ENCODE measurements at regions not wholly inside any gene's neighbourhood (a gene's known extent, or its start where the extent isn't known, plus 50 kb on each side); places are given as distances from the start of the nearest gene placed in this dataset.
A peak's percentile ranks its signal among the peaks of the same experiment; 100 is the strongest.

DNA sequence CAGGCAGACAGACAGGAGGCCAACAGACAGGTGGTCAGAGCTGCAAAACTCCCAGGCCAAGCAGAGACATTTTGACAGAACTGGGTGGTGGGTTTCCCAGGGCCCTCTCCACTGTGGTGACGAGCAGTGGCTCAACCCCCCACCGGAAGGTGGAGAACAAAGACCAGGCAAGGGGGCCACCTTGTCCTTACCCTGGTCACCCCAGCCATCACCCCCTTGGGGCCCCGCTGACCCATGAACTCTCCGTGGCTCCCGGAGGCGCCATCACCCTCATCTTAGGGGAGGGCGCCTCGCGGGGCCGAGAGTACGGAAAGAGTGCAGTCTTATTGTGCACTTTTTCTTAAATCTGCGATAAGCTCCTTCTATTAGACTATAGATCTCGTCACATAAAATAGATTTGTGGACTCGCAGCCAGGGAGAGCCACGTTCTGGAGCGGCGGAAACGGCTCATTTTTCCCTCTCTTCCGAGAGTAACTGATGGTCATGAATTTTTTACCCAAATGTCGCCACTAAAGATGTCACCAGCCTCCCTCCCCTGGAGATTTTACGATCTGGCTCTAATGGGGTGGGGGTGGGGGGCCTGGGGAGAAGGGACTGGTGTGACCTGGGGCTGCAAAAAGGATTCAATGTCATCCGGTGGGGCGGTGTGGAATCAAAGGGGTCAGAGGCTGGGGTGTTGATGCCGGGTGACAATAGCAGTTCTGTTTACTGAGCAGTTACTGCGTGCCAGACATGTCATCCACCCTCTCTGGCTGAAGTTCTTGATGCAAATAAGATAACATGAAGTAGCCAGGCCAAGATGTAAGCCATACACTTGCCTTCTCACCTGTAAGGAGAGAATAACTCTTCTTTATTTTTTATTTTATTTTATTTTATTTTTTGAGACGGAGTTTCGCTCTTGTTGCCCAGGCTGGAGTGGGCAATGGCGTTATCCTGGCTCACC lies 71.1 kb upstream of the MYL10 start (continued):
- TF ChIP-seq, protein P1, sequence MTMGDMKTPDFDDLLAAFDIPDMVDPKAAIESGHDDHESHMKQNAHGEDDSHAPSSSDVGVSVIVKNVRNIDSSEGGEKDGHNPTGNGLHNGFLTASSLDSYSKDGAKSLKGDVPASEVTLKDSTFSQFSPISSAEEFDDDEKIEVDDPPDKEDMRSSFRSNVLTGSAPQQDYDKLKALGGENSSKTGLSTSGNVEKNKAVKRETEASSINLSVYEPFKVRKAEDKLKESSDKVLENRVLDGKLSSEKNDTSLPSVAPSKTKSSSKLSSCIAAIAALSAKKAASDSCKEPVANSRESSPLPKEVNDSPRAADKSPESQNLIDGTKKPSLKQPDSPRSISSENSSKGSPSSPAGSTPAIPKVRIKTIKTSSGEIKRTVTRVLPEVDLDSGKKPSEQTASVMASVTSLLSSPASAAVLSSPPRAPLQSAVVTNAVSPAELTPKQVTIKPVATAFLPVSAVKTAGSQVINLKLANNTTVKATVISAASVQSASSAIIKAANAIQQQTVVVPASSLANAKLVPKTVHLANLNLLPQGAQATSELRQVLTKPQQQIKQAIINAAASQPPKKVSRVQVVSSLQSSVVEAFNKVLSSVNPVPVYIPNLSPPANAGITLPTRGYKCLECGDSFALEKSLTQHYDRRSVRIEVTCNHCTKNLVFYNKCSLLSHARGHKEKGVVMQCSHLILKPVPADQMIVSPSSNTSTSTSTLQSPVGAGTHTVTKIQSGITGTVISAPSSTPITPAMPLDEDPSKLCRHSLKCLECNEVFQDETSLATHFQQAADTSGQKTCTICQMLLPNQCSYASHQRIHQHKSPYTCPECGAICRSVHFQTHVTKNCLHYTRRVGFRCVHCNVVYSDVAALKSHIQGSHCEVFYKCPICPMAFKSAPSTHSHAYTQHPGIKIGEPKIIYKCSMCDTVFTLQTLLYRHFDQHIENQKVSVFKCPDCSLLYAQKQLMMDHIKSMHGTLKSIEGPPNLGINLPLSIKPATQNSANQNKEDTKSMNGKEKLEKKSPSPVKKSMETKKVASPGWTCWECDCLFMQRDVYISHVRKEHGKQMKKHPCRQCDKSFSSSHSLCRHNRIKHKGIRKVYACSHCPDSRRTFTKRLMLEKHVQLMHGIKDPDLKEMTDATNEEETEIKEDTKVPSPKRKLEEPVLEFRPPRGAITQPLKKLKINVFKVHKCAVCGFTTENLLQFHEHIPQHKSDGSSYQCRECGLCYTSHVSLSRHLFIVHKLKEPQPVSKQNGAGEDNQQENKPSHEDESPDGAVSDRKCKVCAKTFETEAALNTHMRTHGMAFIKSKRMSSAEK (CRISPR knock-in tag; IDR thresholded peaks at IDR 0.05; ENCODE audit: borderline replicate concordance): no peak

DNA sequence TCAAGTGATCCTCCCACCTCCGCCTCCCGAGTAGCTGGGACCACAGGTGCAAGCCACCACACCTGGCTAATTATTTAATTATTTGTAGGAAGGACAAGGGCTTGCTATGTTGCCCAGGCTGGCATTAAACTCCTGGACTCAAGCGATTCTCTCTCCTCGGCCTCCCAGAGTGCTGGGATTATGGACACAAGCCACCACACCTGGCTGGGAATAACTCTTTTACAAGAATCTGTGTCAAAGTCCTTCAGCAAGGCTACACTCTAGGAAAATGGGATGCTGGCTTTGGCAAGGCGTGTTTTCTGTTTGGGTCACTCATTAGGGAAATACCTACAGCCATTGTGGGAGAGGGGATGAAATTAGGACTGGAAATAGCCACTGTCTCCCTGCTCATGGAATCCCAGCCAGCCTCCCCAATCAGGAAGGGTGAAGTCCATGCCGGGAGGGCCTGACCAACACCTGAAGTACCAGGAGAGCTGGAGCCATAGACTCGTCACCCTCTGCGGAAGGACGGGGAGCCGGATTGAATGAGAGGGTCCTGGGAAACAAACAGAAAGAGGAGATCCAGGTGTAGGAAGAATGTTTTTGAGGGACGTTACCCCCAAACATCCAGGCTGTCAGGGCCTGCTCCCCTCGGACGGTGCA lies 72.2 kb upstream of the MYL10 start:
- H3K9me3 Mint-ChIP-seq: no peaks in the 10 kb centered on the region
- H3K36me3 Mint-ChIP-seq: no peaks in the 10 kb centered on the region
- TF ChIP-seq, protein P2, sequence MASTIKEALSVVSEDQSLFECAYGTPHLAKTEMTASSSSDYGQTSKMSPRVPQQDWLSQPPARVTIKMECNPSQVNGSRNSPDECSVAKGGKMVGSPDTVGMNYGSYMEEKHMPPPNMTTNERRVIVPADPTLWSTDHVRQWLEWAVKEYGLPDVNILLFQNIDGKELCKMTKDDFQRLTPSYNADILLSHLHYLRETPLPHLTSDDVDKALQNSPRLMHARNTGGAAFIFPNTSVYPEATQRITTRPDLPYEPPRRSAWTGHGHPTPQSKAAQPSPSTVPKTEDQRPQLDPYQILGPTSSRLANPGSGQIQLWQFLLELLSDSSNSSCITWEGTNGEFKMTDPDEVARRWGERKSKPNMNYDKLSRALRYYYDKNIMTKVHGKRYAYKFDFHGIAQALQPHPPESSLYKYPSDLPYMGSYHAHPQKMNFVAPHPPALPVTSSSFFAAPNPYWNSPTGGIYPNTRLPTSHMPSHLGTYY (CRISPR knock-in tag; IDR thresholded peaks at IDR 0.05): no peak
- TF ChIP-seq, protein P3, sequence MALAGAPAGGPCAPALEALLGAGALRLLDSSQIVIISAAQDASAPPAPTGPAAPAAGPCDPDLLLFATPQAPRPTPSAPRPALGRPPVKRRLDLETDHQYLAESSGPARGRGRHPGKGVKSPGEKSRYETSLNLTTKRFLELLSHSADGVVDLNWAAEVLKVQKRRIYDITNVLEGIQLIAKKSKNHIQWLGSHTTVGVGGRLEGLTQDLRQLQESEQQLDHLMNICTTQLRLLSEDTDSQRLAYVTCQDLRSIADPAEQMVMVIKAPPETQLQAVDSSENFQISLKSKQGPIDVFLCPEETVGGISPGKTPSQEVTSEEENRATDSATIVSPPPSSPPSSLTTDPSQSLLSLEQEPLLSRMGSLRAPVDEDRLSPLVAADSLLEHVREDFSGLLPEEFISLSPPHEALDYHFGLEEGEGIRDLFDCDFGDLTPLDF (CRISPR knock-in tag; IDR thresholded peaks at IDR 0.05): no peak
- TF ChIP-seq, protein P4, sequence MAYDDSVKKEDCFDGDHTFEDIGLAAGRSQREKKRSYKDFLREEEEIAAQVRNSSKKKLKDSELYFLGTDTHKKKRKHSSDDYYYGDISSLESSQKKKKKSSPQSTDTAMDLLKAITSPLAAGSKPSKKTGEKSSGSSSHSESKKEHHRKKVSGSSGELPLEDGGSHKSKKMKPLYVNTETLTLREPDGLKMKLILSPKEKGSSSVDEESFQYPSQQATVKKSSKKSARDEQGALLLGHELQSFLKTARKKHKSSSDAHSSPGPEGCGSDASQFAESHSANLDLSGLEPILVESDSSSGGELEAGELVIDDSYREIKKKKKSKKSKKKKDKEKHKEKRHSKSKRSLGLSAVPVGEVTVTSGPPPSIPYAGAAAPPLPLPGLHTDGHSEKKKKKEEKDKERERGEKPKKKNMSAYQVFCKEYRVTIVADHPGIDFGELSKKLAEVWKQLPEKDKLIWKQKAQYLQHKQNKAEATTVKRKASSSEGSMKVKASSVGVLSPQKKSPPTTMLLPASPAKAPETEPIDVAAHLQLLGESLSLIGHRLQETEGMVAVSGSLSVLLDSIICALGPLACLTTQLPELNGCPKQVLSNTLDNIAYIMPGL (CRISPR knock-in tag; IDR thresholded peaks at IDR 0.05): no peak
- TF ChIP-seq TEAD4 (CRISPR knock-in tag; IDR thresholded peaks at IDR 0.05) (no peak), FOXP1 (CRISPR knock-in tag; IDR thresholded peaks at IDR 0.05; ENCODE audit: borderline replicate concordance) (no peak)
- TF ChIP-seq, protein P5, sequence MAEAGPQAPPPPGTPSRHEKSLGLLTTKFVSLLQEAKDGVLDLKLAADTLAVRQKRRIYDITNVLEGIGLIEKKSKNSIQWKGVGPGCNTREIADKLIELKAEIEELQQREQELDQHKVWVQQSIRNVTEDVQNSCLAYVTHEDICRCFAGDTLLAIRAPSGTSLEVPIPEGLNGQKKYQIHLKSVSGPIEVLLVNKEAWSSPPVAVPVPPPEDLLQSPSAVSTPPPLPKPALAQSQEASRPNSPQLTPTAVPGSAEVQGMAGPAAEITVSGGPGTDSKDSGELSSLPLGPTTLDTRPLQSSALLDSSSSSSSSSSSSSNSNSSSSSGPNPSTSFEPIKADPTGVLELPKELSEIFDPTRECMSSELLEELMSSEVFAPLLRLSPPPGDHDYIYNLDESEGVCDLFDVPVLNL (CRISPR knock-in tag; IDR thresholded peaks at IDR 0.05; ENCODE audit: borderline replicate concordance, low read depth): no peak
- ChIA-PET POLR2A (interaction anchor here (0.7 kb wide), 1 partner anchor 27 kb away, joined by 4 read pairs; no protein-coding TSS in a partner anchor), CTCF (interaction anchor here (1.2 to 2.2 kb wide), 2 partner anchors 33 to 43 kb away, joined by 3 to 7 read pairs; no protein-coding TSS in a partner anchor)
- no peak overlapping the region for H3K4me3 Mint-ChIP-seq
- H3K27ac Mint-ChIP-seq: peak overlapping the region; percentile 60; the same call in 1 of the 2 replicates
- H3K27me3 Mint-ChIP-seq (ENCODE audit: low read depth): no peaks in the 10 kb centered on the region
- DNase-seq (ENCODE audit: low spot score): no peak
- peaks cover 3% of the 10 kb centered on the region for H3K4me1 Mint-ChIP-seq
- ATAC-seq: no peak

DNA sequence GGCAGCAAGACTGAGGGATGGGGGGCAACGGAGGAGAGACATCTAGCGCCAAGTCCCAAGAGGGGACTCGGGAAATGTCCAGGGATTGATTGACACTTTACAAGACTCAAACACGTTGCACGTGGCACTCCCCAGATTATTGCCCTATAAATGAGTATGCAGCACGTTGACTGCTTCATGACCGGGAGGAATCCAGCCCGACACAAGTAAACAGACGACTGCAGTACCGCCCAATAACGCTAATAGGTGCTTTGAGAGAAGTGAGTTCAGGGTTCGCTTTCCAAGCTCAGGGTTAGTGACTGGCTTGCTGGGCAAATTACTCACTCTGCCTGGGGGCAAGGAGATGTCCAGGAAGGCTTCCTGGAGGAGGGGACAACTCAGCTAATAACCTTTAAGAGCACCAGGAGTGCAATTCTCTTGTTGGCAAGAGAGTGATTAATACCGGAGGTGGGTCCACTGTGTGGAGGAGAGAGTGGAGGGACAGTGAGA lies 73.3 kb upstream of the MYL10 start:
- no peaks in the 10 kb centered on the region for H3K9me3 Mint-ChIP-seq
- no peak for DNase-seq (ENCODE audit: low spot score)
- peak; percentile 83 for ATAC-seq
- no peaks in the 10 kb centered on the region for H3K27me3 Mint-ChIP-seq (ENCODE audit: low read depth)
- no peak overlapping the region for H3K4me3 Mint-ChIP-seq
- H3K27ac Mint-ChIP-seq: peak overlapping the region; percentile 67
- no peaks in the 10 kb centered on the region for H3K36me3 Mint-ChIP-seq
- H3K4me1 Mint-ChIP-seq: peaks cover 6% of the 10 kb centered on the region
- ChIA-PET CTCF (interaction anchor here (0.6 to 2.2 kb wide), 11 partner anchors 14 to 546 kb away, joined by 3 to 12 read pairs (median 4); partner anchors contain the start of gene CUX1), POLR2A (no interaction called here)
- TF ChIP-seq ETV6 (CRISPR knock-in tag; IDR thresholded peaks at IDR 0.05) (no peak), EMX1 (CRISPR knock-in tag; IDR thresholded peaks at IDR 0.05) (no peak), KAT7 (CRISPR knock-in tag; IDR thresholded peaks at IDR 0.05; ENCODE audit: borderline replicate concordance) (no peak), SMAD4 (CRISPR knock-in tag; IDR thresholded peaks at IDR 0.05) (no peak), GRHL2 (CRISPR knock-in tag; IDR thresholded peaks at IDR 0.05; ENCODE audit: insufficient replicate concordance, severe bottlenecking) (no peak), HMGA2 (CRISPR knock-in tag; IDR thresholded peaks at IDR 0.05) (no peak), SP1 (CRISPR knock-in tag; conservative IDR thresholded peaks at IDR 0.05) (no peak), ZNF416 (CRISPR knock-in tag; IDR thresholded peaks at IDR 0.05) (no peak)
- TF ChIP-seq, protein P2 (CRISPR knock-in tag; IDR thresholded peaks at IDR 0.05): no peak
- TF ChIP-seq, protein P6, sequence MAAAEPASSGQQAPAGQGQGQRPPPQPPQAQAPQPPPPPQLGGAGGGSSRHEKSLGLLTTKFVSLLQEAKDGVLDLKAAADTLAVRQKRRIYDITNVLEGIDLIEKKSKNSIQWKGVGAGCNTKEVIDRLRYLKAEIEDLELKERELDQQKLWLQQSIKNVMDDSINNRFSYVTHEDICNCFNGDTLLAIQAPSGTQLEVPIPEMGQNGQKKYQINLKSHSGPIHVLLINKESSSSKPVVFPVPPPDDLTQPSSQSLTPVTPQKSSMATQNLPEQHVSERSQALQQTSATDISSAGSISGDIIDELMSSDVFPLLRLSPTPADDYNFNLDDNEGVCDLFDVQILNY (CRISPR knock-in tag; IDR thresholded peaks at IDR 0.05): no peak
